ENCODE measurements at regions not wholly inside any gene's neighbourhood (a gene's known extent, or its start where the extent isn't known, plus 50 kb on each side); places are given as distances from the start of the nearest gene placed in this dataset.
A peak's percentile ranks its signal among the peaks of the same experiment; 100 is the strongest.

GRCh38 chr5:164934039-164934438 is 1428.6 kb downstream of the MAT2B start:
- DNase-seq, result no peak

GRCh38 chr5:164934561-164934960 is 1429.1 kb downstream of the MAT2B start:
- DNase-seq, result no peak

GRCh38 chr5:164941132-164941531 is 1435.7 kb downstream of the MAT2B start:
- DNase-seq, result no peak

DNA sequence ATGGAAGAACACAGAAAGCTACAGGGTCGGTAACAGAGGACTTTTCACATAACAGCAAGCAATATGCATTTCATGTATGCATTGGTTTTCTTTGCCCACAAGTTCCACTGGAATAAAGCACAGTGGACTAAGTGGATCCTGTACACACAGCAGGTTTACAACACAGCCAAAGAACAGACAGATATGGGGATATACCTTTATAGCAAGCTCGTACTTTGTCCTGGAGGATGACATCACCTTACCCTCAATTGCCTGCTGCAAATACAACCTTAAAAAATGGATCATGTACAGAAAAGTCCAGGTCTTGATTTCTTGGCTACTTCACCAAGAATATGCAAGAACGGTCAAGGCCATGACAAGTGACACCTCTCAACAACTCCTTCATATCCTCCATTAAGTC is 1445.5 kb downstream of the MAT2B start:
- DNase-seq, result no peak

GRCh38 chr5:164951570-164951969 is 1446.2 kb downstream of the MAT2B start:
- DNase-seq, result no peak

DNA sequence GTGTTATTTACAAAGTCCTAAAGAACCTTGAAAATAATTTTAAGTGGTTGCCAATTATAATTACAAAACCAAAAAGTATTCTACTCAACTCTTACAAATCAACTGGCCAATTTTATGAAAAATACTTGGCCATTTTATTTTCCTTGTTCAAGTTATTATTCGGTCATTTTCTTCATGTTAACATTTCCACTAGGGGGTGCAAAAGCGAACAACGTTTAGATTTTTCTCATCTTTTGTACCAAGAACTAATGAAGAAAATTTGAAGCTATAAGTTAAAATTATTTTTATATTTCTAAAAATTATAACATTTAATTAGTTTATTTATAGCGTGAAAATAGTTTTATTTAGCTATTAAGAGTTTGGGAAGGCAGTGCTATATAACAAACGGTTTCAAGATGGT is 1453.3 kb downstream of the MAT2B start:
- no peak for DNase-seq

- DNase-seq, result no peak
Measured at GRCh38 chr5:164959761-164960160, 1454.3 kb downstream of the MAT2B start.

- DNase-seq, result no peak
Measured at GRCh38 chr5:164962329-164962961, 1457.0 kb downstream of the MAT2B start.

- no peak for DNase-seq
Measured at GRCh38 chr5:164966611-164967010, 1461.2 kb downstream of the MAT2B start.

DNA sequence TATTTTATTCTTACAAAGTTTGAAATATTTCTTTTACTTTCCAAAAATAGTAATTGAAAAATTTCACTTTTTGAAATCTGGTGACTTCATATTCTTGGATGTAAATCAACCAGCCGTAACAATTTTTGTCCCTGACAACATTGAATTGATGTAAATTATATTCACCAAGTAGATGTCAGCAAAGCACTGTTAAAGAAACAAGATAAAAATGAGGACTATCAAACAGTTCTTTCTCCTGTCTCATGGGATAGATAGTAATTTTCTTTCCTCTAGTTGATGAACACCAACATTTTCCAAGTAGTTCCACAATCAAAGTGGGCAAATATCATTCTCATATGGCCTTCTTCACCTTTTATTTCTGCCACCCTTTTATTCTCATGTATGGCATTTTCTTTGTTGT is 1461.9 kb downstream of the MAT2B start:
- no peak for DNase-seq

GRCh38 chr5:164972973-164973372 is 1467.6 kb downstream of the MAT2B start:
- DNase-seq, result no peak

GRCh38 chr5:164975986-164976385 is 1470.6 kb downstream of the MAT2B start:
- no peak for DNase-seq

GRCh38 chr5:164980480-164980879 is 1475.1 kb downstream of the MAT2B start:
- DNase-seq, result no peak

GRCh38 chr5:164998142-164998541 is 1492.7 kb downstream of the MAT2B start:
- DNase-seq, result no peak

GRCh38 chr5:164998590-164998989 is 1493.2 kb downstream of the MAT2B start:
- no peak for DNase-seq

GRCh38 chr5:165000479-165001190 is 1495.2 kb downstream of the MAT2B start:
- DNase-seq, result no peak

- DNase-seq, result no peak
Measured at GRCh38 chr5:165003283-165003682, 1497.9 kb downstream of the MAT2B start.

DNA sequence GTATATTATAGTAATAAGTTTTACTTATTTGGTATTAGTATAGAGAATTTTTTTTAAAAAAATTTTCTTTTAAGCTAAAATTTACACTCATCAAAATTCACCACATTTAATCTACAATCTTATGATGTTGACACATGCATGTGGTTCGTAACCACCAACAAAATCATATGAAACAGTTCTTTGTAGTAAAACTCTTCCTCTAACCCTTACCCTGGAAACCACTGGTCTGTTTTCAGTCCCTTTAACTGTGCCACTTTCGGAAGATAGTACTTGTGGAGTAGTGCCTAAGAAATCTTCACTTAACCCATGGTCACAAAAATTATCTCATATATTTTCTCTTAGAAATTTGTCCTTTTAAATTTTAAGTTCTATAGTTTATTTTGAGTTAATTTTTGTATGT is 1498.8 kb downstream of the MAT2B start:
- no peak for DNase-seq

DNA sequence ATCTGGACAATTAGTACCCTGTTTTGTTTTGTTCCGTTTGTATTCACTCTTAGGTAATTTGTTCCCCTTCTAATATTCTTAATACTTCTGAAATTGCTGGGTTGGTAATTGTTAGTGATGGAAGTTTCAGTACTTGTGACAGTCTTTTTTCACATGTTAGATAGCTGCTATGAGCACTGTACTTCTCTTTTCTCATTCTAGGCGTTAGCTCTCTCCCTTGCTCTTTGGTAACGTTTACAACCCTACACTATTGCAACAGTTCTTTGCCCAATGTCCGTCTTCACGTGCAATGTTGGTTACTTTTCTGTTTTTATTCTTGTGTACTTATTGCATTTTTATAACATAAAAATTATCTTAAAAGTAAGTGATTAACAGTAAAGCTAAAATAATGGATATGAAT is 1509.0 kb downstream of the MAT2B start:
- DNase-seq, result peak; percentile 0

DNA sequence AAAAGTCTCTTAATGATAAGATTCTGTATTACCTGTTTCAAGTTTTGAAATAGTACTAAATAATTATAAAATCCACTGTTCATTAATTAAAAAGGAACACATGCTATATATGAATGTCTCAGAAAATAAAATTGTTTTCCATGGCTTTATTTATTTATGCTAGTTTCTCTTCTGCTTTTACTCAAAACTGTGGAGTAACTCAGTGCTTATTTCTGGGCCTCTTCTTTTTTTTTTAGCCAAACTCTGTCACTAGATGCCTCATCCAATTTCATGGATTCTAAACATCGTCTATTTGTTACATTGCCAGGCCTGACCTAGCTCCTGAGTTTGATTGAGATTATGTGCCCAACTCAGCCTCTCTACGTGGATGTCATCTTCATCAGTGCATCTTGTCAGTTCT is 1509.7 kb downstream of the MAT2B start:
- DNase-seq, result no peak

DNA sequence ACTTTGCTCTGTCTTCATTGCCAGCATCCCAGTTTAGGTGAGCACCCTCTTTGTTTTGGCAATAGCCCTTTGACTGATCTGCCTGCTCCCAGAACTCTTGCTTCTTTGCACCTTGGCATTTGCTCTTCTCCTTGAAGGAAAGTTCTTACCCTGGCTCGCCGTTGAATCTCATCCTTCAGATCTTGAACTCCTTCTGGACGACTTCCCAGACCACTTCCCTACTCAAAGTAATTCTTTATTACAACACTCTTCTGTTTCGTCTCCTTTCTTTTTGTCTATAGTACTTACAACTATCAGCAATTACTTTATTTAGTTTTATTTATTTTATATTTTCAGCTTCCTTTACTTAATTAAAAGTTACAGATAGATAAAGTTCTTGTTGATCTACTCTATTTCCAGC is 1510.1 kb downstream of the MAT2B start:
- DNase-seq, result no peak

DNA sequence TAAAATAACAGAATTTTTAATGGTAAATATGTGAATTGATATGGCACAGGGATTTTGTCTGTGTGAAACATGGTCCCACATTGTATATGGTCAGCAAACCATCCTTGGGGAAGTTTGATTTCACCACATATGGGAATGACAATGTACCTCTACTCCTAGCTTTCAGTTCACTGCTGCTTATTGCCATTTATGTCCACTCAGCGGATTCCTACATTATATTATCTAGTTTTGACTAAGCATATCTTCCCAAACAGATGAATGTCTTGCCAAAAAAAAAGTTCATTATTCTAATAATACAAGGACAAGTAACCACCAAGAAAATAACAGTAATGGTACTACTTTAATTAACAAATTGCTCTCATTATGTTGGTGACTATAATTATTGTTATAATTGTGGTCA is 1521.6 kb downstream of the MAT2B start:
- no peak for DNase-seq

DNA sequence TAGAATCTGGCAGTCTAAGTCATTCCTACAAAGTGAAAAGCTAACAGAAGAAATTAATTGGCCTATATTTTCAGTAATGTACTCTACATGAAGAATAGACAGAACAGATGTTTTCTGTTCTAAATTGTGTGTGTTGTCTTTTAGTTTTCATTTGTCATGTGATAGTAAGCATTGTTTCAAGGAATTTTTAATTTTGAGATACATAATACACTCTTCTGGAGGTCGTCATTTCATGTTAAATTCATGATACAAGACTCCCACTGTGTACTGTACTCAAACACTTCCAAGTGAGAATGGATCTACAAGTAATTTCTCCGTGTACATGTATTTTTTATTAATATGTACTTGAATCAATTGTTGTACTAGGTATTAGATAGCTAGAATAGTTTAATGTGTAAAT is 1522.9 kb downstream of the MAT2B start:
- no peak for DNase-seq

- DNase-seq, result no peak
Measured at GRCh38 chr5:165029099-165029870, 1523.9 kb downstream of the MAT2B start.

Data from CD4-positive, alpha-beta T cell treated with Interleukin-17A for 1 hour (primary cell).